ENCODE measurements at regions not wholly inside any gene's neighbourhood (a gene's known extent, or its start where the extent isn't known, plus 50 kb on each side); places are given as distances from the start of the nearest gene placed in this dataset.

- no peak for TF ChIP-seq POLR2A (IDR thresholded peaks at IDR 0.05; ENCODE audit: low read depth, low read length)
- DNase-seq (ENCODE audit: insufficient read length, low spot score) (no peak), FAIRE-seq (no peak)
Measured at GRCh38 chr20:22449188-22449973, 135.0 kb downstream of the FOXA2 start.

GRCh38 chr20:22447447-22447778, 137.0 kb downstream of the FOXA2 start:
- FAIRE-seq (no peak), DNase-seq (ENCODE audit: insufficient read length, low spot score) (no peak)
- TF ChIP-seq POLR2A (IDR thresholded peaks at IDR 0.05; ENCODE audit: low read depth, low read length), result no peak

GRCh38 chr20:22446613-22447446, 137.5 kb downstream of the FOXA2 start:
- no peak for FAIRE-seq
- no peak for TF ChIP-seq POLR2A (IDR thresholded peaks at IDR 0.05; ENCODE audit: low read depth, low read length)
- DNase-seq (ENCODE audit: insufficient read length, low spot score), result no peak

- DNase-seq (ENCODE audit: insufficient read length, low spot score) (no peak), FAIRE-seq (no peak)
- TF ChIP-seq POLR2A (IDR thresholded peaks at IDR 0.05; ENCODE audit: low read depth, low read length), result no peak
Measured at GRCh38 chr20:22442318-22442717, 142.1 kb downstream of the FOXA2 start.

- no peak for TF ChIP-seq POLR2A (IDR thresholded peaks at IDR 0.05; ENCODE audit: low read depth, low read length)
- FAIRE-seq, result no peak
- no peak for DNase-seq (ENCODE audit: insufficient read length, low spot score)
Measured at GRCh38 chr20:22438926-22439325, 145.4 kb downstream of the FOXA2 start.

- TF ChIP-seq POLR2A (IDR thresholded peaks at IDR 0.05; ENCODE audit: low read depth, low read length), result no peak
- DNase-seq (ENCODE audit: insufficient read length, low spot score) (no peak), FAIRE-seq (no peak)
Measured at GRCh38 chr20:22438346-22438745, 146.0 kb downstream of the FOXA2 start.

GRCh38 chr20:22437354-22437753, 147.0 kb downstream of the FOXA2 start:
- no peak for TF ChIP-seq POLR2A (IDR thresholded peaks at IDR 0.05; ENCODE audit: low read depth, low read length)
- DNase-seq (ENCODE audit: insufficient read length, low spot score) (no peak), FAIRE-seq (no peak)

GRCh38 chr20:22431419-22431818, 153.0 kb downstream of the FOXA2 start:
- TF ChIP-seq POLR2A (IDR thresholded peaks at IDR 0.05; ENCODE audit: low read depth, low read length), result no peak
- DNase-seq (ENCODE audit: insufficient read length, low spot score), result no peak
- FAIRE-seq, result no peak

- TF ChIP-seq POLR2A (IDR thresholded peaks at IDR 0.05; ENCODE audit: low read depth, low read length), result no peak
- FAIRE-seq, result no peak
- DNase-seq (ENCODE audit: insufficient read length, low spot score), result no peak
Measured at GRCh38 chr20:22430746-22431168, 153.6 kb downstream of the FOXA2 start.

- no peak for TF ChIP-seq POLR2A (IDR thresholded peaks at IDR 0.05; ENCODE audit: low read depth, low read length)
- FAIRE-seq (no peak), DNase-seq (ENCODE audit: insufficient read length, low spot score) (no peak)
Measured at GRCh38 chr20:22430154-22430745, 154.1 kb downstream of the FOXA2 start.

GRCh38 chr20:22429175-22430153, 154.9 kb downstream of the FOXA2 start:
- no peak for TF ChIP-seq POLR2A (IDR thresholded peaks at IDR 0.05; ENCODE audit: low read depth, low read length)
- no peak for DNase-seq (ENCODE audit: insufficient read length, low spot score)
- FAIRE-seq, result no peak

- DNase-seq (ENCODE audit: insufficient read length, low spot score) (no peak), FAIRE-seq (no peak)
- no peak for TF ChIP-seq POLR2A (IDR thresholded peaks at IDR 0.05; ENCODE audit: low read depth, low read length)
Measured at GRCh38 chr20:22428051-22428450, 156.3 kb downstream of the FOXA2 start.

GRCh38 chr20:22426772-22427171, 157.6 kb downstream of the FOXA2 start:
- FAIRE-seq (no peak), DNase-seq (ENCODE audit: insufficient read length, low spot score) (no peak)
- TF ChIP-seq POLR2A (IDR thresholded peaks at IDR 0.05; ENCODE audit: low read depth, low read length), result no peak
